GM06990 (cell line): ENCODE measurements at regions not wholly inside any gene's neighbourhood (a gene's known extent, or its start where the extent isn't known, plus 50 kb on each side); places are given as distances from the start of the nearest gene placed in this dataset.

Experiments used
- DNase-seq: peaks from one replicate; pipeline ENCODE4 v3.0.0-alpha.2; 2011; ENCODE audit not compliant: insufficient read length; ENCODE audit errors: extremely low read depth
- H3K27me3 ChIP-seq: replicated peaks from 2 replicates; pipeline ENCODE4 v1.6.0; 2011; ENCODE audit warnings: low read length; ENCODE audit not compliant: control insufficient read depth, insufficient read depth
- H3K36me3 ChIP-seq: 2 replicates; pipeline ENCODE4 v1.5.1; 2011; ENCODE audit warnings: low read length; ENCODE audit not compliant: control insufficient read depth, insufficient read depth
- H3K4me3 ChIP-seq: replicated peaks from 2 replicates; pipeline ENCODE4 v1.5.1; 2011; ENCODE audit warnings: low read depth, mild to moderate bottlenecking, control low read depth, low read length
- CTCF ChIP-seq: IDR thresholded peaks from 2 replicates; pipeline ENCODE4 v1.5.1; 2011; ENCODE audit warnings: low read length, control low read depth, mild to moderate bottlenecking, inconsistent platforms; ENCODE audit not compliant: insufficient read depth, poor library complexity, severe bottlenecking

- H3K36me3 ChIP-seq: no peaks in the 10 kb centered on the region
- no peaks in the 10 kb centered on the region for H3K27me3 ChIP-seq
- no peak for TF ChIP-seq CTCF
- no peak for DNase-seq
- no peak overlapping the region for H3K4me3 ChIP-seq
Measured at GRCh38 chr4:23456864-23457263, 433.0 kb downstream of the PPARGC1A start.

GRCh38 chr4:23455456-23456158, 434.2 kb downstream of the PPARGC1A start:
- Histone ChIP-seq H3K4me3 (no peak overlapping the region), H3K36me3 (no peaks in the 10 kb centered on the region), H3K27me3 (no peaks in the 10 kb centered on the region)
- TF ChIP-seq CTCF: no peak
- DNase-seq: no peak

- H3K27me3 ChIP-seq: no peaks in the 10 kb centered on the region
- no peak overlapping the region for H3K4me3 ChIP-seq
- no peak for DNase-seq
- no peaks in the 10 kb centered on the region for H3K36me3 ChIP-seq
- TF ChIP-seq CTCF: no peak
Measured at GRCh38 chr4:23441530-23442069, 448.2 kb downstream of the PPARGC1A start.

GRCh38 chr4:23438764-23439163, 451.1 kb downstream of the PPARGC1A start:
- DNase-seq: no peak
- no peaks in the 10 kb centered on the region for H3K27me3 ChIP-seq
- no peak for TF ChIP-seq CTCF

GRCh38 chr4:23429497-23429896, 460.4 kb downstream of the PPARGC1A start:
- Histone ChIP-seq H3K36me3 (no peaks in the 10 kb centered on the region), H3K4me3 (no peak overlapping the region), H3K27me3 (no peaks in the 10 kb centered on the region)
- DNase-seq: no peak
- TF ChIP-seq CTCF: no peak

More at GRCh38 chr4:23438764-23439163, 451.1 kb downstream of the PPARGC1A start:
- Histone ChIP-seq H3K36me3 (no peaks in the 10 kb centered on the region), H3K4me3 (no peak overlapping the region)
